ENCODE measurements at regions not wholly inside any gene's neighbourhood (a gene's known extent, or its start where the extent isn't known, plus 50 kb on each side); places are given as distances from the start of the nearest gene placed in this dataset.

DNA sequence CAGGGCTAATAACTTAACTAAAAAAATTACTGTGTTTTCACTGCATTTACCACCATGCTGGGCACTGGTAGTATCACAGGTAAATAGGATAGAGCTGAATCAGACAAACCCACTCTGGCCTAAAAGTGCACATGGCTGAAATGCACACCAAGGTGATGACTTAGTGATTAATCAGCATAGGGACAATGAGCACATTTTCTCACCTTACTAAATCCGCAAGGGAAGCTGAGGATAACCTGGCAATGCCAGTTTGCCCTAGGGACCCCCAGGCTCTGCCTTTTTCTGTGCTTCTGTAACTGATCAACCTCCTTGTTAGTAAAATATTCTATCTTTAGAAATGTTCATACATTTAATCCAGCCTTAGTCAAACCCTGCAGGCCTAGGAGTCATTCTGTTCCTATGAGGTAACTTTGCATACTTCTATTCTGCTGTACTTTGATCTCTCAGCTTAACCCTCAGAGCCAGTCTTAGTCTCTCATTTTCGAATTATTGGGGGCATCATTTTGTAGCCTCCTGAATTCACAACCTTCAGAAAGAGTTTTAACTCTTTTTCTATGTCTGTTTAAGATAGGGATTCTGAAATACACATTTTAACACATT lies 562.9 kb upstream of the KCNMB2 start:
- H3K4me3 ChIP-seq (ENCODE audit: low read depth, low read length): no peak overlapping the region
- no peak for DNase-seq (ENCODE audit: low read depth)

DNA sequence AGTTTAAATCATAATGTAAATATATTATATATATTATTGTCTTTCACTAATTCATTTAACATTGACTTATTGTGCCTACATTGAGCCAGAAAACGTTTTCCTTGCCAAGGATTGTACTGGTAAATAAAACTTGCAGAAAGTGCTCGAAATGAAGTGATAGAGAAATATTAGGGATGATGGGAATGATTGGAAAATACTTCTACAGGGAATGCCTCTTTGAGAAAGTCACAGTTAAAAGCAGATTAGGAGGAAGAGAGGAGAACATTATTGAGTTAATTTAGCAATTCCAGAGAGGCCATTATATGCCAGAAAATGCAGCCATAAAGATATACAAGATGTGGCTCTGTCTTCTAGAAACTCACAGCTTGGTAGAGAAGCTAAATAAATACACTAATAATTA lies 560.0 kb upstream of the KCNMB2 start:
- DNase-seq (ENCODE audit: low read depth): no peak
- no peak overlapping the region for H3K4me3 ChIP-seq (ENCODE audit: low read depth, low read length)

DNA sequence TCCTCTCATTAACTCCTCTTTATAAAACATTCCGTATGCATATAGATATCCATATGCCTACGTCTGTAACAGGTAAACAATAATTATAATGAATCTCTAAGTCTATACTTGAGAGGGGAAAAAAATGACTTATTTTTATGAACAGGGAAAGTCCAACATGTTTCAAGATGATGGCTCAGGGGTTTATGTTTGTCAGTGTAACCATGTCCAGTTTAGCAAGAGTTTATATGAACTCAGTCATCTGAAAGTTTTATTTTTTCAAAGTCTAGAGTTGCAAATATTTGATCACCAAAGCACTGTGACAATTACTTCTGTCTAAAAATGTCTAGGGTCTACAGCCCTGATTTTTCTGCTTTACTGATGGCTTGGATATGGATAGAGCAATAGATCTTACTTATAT lies 559.4 kb upstream of the KCNMB2 start:
- H3K4me3 ChIP-seq (ENCODE audit: low read depth, low read length): no peak overlapping the region
- DNase-seq (ENCODE audit: low read depth): no peak

DNA sequence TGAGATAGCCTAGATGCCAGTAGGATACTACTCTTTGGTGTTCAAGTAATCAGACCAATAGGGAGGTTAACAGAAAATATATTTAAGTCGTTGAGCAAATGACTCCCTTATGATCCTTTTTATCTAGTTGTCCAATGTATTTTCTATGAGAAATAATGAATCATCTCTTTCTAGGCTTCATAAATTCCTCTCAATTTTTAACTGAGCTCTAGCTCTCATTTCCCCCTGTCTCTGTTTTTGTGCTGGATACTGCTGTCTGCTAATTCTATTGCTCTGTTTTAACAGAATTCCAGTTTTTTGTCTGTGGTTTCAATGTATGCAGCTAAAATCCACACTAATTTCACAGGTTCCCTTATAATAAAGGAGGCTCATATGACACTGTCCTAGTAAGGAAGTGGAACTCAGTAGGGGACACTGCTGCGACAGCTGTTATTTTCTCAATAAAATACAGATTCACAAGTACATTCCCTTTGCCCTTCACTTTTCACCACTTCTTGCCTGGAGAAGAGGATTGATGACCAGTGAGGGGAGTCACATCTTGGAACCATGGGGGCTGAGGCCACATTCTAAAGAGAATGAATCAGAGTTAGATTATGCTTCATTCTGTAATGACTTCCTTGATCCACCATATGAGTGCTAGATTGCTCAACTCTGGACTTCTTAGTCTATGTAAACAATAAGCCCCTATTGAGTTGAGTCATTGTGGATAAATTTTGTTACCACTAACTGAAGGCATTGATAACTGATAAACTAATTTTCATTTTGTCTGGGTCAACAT lies 558.7 kb upstream of the KCNMB2 start:
- no peak overlapping the region for H3K4me3 ChIP-seq (ENCODE audit: low read depth, low read length)
- DNase-seq (ENCODE audit: low read depth): peak; percentile 92

DNA sequence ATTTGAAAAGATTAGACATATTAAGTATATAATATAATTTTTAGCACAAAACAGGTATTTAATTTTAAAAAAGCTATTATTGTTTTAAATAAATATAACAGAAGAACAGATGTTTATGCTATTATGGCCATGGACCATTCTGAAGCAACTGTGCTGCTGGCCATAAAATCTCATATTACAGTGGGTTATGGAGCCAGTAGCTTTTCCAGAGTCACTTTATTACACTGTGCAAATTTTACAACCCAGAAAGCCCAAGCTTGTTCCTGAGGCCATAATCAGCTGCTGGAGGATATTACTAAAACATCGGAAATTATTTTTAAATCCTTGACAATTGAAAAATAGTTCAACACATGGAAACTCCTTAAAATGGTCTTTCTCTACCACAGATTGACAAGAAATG lies 557.3 kb upstream of the KCNMB2 start:
- no peak overlapping the region for H3K4me3 ChIP-seq (ENCODE audit: low read depth, low read length)
- DNase-seq (ENCODE audit: low read depth): no peak

DNA sequence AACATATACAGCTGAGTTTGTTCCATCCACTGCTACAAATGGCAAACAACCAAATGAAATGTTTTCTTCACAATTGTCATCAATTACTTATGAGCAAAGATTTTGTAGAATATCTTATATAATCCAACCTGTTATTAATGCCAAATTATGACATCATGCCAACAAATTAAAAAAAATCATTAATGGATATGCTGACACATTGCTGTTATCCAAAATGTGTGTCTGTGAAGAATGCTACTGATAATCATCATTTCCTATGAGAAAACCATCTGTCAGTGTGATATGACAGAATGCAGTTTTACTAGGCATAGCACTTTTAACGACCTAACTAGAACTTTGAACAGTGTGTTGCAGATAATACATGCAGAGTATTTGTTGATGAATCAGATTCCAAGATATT lies 556.5 kb upstream of the KCNMB2 start:
- no peak for DNase-seq (ENCODE audit: low read depth)
- no peak overlapping the region for H3K4me3 ChIP-seq (ENCODE audit: low read depth, low read length)

DNA sequence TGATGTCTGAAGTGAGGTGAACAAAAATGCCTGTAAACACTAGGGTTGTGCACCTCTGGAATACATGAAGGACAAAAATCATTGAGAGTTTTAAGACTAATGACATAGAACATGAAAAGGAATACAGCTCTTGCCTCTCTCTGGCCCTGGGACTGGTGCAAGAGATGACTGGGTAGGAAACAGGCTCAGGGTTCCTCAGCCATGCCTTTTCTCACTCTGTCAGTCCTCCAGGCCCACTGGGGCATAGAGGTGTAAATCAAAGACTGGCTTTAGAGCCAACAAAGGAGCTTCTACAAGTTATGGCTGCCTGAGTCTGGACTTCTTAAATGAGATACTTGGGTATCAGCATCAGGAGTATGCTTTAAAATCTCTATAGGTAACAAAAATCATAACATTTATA lies 554.7 kb upstream of the KCNMB2 start:
- no peak for DNase-seq (ENCODE audit: low read depth)
- no peak overlapping the region for H3K4me3 ChIP-seq (ENCODE audit: low read depth, low read length)

DNA sequence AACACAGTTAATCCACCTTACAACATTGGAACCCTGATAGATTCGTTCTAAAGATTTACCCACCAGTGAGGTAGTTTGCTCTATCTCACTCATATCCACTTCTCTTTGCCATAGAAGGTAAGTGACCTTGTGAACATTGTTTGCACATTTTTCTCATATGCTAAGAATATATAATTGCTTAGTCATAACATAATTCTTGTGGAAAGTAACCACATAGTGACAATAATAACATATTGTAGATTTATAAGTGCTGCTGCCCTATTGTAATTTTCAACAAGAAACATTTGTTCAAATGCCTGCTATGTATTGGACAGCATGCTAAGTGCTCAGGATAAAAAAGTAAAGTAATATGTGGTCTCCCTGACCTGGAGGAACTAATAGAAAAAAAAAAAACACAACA lies 554.2 kb upstream of the KCNMB2 start:
- H3K4me3 ChIP-seq (ENCODE audit: low read depth, low read length): no peak overlapping the region
- DNase-seq (ENCODE audit: low read depth): no peak

DNA sequence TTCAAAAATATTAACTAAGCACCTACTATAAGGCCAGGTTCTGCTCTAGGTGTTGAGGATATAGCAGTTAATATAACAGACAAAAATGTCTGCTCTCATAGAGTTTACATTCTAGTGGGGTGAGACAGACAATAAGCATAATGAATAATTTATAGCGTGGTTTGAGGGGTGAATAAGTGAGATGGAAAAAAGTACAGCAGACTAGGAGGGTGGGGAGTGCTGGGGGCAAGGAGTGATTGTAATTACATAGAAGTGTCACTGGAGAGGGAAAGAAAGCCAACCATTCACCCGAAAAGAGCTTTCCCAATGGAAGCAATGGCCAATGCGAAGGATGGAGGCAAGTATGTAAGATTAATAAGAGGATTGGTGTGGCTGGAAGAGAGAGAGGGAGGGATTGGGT lies 552.9 kb upstream of the KCNMB2 start:
- DNase-seq (ENCODE audit: low read depth): no peak
- no peak overlapping the region for H3K4me3 ChIP-seq (ENCODE audit: low read depth, low read length)

DNA sequence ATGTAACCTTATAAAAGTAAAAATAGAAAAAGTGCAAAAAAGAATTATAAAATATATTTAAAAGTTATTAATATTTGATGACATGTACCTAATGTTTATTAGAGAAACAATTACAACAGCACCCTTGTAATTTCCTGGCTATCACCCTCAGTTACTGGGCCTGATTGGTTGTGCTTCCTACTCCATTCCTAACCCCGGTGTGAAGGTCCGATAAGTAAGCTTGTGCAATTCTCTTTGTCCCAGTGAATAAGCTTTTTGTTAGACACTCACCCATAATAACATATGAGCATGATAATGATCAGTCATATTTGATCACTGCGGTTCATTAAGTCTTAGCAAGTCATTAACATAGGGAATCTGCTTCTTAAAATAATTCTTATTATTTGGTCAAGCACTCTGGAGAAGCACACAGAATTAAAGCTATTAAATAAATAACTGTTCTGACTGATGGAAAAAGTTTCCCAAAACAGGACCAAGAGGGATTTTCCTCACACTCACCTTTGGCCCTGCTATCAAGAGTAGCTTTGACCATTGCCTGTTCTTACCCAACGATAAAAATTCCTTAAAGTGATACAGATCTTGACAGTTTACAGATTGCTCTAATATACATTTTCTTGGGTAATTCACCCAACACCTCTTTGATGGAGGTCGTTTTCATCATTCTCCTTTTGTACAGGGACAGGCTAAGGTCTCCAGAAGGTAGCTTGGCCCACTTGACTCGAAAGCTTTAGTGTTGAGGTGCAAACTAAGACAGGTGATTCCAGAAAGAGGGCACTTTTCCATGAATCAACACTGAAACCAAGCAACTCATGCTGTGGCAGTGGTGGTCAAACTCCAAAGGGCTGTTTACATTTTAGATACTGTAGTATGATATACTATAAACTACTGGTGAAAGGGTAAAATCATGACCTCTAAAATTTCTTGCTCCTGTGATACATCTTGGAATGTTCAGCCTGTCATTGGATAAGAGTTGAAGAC lies 543.0 kb upstream of the KCNMB2 start:
- no peak for DNase-seq (ENCODE audit: low read depth)
- no peak overlapping the region for H3K4me3 ChIP-seq (ENCODE audit: low read depth, low read length)

DNA sequence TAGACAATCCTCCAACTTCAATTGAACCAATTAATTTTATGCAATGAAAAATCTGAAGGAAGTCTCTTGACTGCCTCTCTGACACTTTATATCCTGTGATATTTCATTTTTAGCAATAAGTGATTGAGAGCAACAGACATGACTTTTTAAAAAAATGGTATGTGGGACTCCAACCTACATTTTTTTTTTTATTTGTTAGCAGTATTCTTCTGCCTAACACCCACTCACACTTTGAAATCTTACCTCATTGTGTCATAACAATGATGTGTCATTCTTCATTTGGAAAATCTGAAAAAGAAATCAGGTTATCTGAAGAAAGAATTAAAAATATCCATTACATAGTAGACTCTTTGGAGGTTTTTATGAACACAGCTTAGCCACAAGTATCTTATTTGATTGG lies 541.3 kb upstream of the KCNMB2 start:
- H3K4me3 ChIP-seq (ENCODE audit: low read depth, low read length): no peak overlapping the region
- no peak for DNase-seq (ENCODE audit: low read depth)

DNA sequence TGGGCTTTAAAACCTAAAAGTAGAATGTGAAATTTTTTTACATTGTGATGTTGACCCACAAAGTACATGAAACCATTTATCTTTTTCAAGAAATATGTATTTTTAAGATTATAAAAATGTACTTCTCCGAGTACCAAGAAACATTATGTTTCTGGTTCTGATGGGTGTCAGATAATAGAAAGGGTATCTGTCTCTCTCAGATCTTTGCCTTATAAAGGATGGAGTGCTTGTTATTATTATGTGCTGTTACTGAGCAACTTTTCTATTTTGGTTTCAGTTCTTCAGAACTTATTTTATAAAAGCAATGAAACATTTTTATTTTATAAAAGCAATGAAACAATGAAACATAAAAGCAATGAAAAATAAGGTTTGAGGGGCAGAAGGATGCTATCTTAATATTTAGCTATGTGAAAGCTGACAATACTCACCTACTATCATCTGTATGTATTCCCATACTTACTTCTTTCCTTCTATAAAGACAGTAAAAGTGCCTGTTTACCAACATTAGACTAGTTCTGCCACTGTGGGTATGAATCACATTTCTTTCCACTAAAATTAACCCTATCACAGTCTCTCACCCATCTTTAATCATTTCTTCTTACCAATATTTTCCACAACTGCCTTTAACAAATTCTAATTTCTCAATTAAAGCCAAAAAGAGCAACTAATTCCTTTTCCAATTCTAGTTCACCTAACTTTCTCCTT lies 540.7 kb upstream of the KCNMB2 start:
- H3K4me3 ChIP-seq (ENCODE audit: low read depth, low read length): no peak overlapping the region
- DNase-seq (ENCODE audit: low read depth): no peak

DNA sequence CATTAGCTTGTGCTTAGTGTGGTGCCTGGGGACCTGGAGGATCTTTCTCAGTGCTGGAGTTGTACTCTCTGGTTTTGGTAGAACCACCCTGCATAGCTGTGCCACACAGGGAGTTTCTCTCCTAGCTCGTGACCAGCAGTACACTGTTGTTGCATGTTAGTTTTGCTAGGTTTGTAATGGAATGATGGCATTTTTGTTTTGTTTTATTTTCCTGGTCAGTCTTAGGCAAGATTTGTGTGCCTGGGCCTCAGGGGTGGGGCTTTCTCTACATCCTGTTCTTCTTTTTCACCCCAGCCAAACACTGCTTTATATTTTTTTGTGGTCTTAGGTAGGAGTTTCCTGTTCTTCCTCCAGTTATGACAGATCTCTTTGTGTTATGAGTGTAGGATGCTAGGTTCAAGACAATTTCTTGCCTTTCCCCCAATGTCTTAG lies 534.5 kb upstream of the KCNMB2 start:
- no peak overlapping the region for H3K4me3 ChIP-seq (ENCODE audit: low read depth, low read length)
- DNase-seq (ENCODE audit: low read depth): no peak

DNA sequence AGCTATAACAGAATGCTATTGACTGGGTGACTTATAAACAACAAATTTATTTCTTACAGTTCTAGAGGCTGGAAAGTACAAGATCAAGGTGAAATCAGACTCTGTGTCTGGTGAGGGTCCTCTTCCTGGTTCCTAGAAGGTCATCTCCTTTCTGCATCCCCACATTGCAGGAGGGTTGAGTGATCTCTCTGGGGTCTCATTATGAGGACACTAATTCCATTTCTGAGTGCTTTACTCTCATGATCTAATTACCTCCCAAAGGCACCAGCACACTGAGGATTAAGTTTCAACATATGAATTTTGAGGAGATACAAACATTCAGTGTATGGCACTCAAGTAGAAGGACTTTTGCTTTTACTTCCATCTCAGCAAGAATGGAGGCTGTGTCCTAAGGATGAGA lies 534.1 kb upstream of the KCNMB2 start:
- DNase-seq (ENCODE audit: low read depth): no peak
- no peak overlapping the region for H3K4me3 ChIP-seq (ENCODE audit: low read depth, low read length)

DNA sequence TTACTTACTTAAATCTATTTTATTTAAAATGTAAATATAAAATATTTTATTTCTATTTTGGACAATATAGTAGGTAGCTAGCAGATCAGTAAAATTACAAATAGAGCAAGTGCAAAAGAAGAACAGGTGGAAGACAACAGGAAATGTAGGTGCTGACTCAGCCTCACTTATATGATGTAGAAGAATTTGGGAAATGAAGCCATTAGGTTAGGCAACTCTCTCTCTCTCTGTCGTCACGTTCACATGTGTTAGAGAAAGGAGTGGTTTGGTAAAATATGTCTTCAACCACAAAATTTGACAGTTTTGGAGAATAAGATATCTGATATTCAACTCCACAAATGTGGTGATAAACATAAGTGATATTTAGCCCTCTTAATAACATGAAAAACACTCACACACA lies 532.5 kb upstream of the KCNMB2 start:
- DNase-seq (ENCODE audit: low read depth): no peak
- H3K4me3 ChIP-seq (ENCODE audit: low read depth, low read length): no peak overlapping the region

DNA sequence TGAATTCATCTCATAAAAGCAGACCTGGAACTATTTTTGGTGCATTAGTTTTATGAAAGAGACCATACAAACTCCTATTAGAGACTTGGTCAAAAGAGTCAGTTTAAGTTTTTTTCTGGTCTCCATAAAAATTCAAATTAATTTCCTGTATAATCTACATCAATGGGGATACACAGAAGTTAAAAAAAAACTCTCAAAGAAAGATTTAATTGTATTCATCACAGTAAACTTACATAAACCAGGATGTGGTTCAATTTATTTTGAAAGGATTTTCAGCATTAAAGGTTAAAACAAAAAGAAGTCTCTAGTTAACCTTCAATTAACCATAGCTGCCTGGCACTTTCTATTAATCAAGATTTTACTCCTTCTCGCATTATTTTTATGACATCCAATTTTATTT lies 530.3 kb upstream of the KCNMB2 start:
- H3K4me3 ChIP-seq (ENCODE audit: low read depth, low read length): no peak overlapping the region
- no peak for DNase-seq (ENCODE audit: low read depth)

DNA sequence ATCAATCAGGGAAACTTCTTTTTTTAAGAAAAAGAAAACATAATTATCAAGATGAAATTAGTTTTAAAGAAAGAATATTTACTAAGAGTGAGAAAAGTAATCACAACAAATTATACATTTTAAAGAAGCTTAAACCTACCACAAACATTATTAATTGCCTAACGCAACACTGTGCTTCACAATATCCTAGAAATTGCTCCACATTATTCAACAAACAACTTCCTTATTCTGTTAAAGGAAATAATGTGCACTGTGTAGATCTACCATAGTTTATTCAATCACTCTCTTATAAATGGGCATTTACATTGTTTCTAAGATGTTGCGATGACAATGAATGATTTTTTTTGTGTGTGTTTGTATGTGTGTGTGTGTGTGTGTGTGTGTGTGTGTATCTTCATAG lies 525.9 kb upstream of the KCNMB2 start:
- no peak overlapping the region for H3K4me3 ChIP-seq (ENCODE audit: low read depth, low read length)
- no peak for DNase-seq (ENCODE audit: low read depth)

DNA sequence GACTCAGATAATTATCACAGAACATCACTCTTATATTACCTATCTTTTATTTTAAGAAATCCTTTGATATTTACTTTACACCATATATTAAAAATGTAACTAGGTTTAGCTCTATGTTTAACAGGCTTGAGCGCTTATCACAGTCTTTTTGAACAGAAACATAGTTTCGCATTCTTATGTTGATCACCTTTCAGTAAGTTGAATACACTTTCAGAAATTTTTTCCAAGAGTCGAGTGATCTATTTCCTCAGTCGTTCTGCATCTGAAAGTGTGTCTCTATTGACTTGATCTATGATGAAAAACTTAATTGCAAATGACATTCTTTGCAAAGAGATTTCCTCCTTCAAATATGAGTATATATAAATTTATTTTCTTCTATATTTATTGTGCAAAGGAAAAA lies 516.6 kb upstream of the KCNMB2 start:
- DNase-seq (ENCODE audit: low read depth): no peak
- H3K4me3 ChIP-seq (ENCODE audit: low read depth, low read length): no peak overlapping the region

DNA sequence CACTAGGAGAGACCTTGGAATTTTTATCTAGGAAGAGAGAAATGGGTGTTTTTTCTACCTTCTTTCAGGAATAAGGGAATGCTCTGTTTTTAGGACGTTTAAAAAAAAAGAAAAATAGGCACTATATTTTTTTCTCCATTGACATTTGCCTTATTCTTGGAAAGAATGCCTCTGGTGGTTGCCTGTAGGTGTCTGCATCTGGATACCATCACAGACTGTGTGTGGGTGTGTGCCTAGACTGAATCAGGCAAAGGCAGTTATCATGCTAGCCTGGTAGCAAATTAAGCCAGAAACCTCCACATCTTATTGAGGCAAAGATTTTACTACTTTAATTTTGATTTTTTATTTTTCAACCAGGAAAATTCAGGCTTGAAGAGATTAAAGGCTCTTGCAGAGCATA lies 513.6 kb upstream of the KCNMB2 start:
- H3K4me3 ChIP-seq (ENCODE audit: low read depth, low read length): no peak overlapping the region
- no peak for DNase-seq (ENCODE audit: low read depth)

DNA sequence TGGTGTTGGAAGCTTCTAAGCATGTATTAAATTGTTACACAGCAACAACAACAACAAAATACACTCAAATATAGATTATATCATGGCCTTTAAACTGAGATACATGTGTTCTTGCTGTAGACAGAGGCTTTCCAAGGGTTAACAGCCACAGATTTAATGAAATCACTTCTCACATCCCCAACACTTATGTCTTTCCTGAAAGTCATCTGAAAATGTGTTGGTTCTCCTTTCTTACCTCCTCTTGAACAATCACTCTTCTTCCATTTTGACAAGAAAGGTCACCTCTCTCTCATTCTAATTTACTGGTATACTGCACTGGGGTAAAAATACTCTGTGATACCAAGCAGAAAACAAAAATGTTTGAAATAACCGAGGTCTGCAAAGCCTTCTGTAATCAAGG lies 507.3 kb upstream of the KCNMB2 start:
- DNase-seq (ENCODE audit: low read depth): no peak
- H3K4me3 ChIP-seq (ENCODE audit: low read depth, low read length): no peak overlapping the region

Measured in skeletal muscle cell (primary cell).